Activated CD8-positive, alpha-beta memory T cell treated with anti-CD3 and anti-CD28 coated beads, Interleukin-2, amount 50 U/mL, for 1 hour (primary cell): ENCODE measurements at regions not wholly inside any gene's neighbourhood (a gene's known extent, or its start where the extent isn't known, plus 50 kb on each side); places are given as distances from the start of the nearest gene placed in this dataset.
"Not testable (repeated sequence)": the region's sequence is repeated elsewhere in the genome, so short reads cannot be mapped to it uniquely, and the experiment has no call there.

Experiments
- DNase-seq: peaks from one replicate; pipeline ENCODE4 v3.0.0-alpha.2; 2020; ENCODE audit errors: extremely low read depth

DNA sequence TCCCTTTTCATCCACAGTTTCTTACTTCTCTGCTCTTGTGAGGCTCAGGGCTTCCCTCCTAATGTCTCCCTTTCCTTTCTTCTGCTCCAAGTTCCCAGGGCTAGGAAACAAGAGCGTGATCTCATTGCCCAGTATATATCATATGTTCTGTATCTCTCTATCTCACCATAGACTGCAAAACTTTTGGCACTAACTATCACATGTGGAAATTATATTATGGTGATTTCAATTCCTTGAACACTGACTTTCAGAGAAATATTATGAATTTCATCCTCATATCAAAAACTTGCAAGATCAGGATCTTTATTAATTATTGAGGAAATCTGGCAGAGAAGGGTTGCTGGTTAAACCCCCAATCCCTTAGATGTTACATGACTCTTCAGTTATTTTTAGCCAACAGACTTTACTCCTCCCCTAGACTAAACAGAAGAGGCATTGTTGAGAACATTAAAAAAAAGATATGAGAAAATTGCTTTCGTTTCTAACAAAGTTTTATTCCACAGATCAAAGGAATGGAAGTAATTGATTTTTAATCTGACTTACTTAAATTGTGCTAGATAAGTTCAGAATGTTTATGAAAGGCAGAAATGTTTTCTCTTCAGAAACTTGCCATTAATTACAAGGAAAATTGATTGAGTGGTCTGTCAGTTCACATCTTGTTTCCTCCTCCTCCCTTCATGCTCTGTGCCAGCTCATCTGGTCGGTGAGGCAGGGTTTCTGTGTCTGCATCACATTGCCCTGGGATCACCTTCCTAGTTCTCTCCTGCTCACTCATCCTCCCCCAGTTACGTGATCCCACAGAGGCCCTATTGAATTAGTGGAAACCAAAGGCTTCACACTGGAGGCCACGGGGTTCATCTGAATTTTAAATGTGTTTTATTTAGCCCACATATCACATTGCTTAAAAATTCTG, 378.5 kb downstream of the LMO7 start:
- no peak for DNase-seq

- DNase-seq: no peak
Measured at GRCh38 chr13:76012091-76012721, 376.1 kb downstream of the LMO7 start.

DNA sequence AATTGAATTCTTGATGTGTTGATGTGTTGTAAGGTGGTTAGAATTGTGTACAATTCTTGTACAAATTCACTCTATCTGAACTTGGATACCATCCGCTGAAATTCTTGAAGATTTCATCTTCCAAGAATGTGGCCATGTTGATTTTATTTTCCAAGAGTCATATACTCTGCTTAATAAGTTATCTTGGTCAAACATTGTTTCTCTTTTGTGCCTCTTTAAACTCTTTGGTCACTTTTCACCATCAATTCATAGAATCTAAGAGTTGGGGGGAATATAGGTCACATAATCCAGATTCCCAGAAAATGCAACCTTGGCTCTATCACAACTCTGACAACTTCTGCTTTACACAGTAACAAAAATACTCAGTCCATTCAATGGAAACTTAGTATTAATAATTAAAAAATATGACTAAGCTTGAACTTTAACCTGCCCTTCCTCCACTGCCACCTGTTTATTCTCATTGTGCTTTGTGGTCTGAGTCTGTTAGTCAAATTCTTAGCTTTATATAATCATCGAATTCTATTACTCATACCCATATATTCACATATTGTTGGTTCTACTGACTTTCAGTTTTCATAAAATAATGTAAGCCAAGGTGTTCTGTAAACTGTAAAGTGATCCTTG, 373.2 kb downstream of the LMO7 start:
- no peak for DNase-seq

GRCh38 chr13:76004416-76004815, 368.3 kb downstream of the LMO7 start:
- DNase-seq: no peak

DNA sequence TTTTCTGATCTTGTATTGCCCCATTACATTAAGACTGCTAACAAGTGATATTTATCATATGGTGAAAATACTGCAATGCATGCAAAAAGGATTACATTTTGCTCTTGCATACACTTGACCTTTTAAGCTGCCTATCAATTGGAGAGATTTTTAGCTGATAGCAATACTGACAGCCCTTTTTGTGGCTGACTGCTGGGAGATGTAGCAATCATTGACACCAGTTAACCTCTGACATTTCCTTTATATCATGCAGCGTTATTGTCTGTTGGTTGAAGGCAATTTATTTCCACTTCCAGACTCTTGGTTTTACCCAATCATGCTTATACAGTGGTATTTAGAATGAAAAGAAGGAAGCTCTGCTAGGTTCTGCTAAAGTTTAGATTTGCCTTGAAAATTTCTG, 364.0 kb downstream of the LMO7 start:
- no peak for DNase-seq

GRCh38 chr13:75996582-75996981, 360.5 kb downstream of the LMO7 start:
- no peak for DNase-seq

DNA sequence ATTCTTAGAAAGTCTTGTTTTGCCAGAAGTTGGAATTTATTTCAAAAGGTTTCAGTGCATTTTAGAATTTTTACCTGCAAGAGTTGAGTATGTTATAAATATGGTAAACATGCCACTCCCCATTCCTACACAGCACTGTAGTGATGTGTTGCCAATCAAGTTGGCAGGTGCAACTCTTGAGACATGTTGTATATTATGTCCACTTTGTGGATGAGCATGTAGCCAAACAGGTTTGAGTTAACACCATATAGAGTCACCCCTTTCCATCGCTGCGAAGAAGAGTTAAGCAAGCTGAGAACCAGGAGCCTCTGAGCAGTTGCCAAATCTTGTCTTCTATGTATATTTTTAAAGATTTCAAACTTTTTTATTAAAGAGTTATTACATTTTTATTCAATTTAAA, 359.8 kb downstream of the LMO7 start:
- DNase-seq: no peak

DNA sequence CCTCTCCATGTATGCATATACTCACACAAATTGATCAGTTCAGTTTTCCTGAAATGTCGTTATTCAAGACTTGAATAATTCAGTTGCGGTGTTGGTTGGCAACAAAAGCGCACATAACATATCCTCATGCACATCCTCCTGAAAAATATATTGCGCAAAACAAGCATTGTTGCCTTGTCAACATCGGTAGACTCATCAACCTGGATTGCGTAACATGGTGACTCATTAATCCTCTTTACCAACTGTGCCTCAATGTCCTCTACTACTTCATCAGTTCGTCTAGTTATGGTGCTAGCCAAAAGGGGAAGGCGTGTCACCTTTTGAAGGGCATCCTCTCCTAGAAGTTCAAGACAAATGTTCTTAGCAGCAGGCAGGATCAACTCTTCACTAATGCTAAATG, 357.7 kb downstream of the LMO7 start:
- no peak for DNase-seq

- DNase-seq: no peak
Measured at GRCh38 chr13:75993241-75993640, 357.1 kb downstream of the LMO7 start.

GRCh38 chr13:75986818-75987217, 350.7 kb downstream of the LMO7 start:
- DNase-seq: no peak

- no peak for DNase-seq
Measured at GRCh38 chr13:75985132-75985531, 349.0 kb downstream of the LMO7 start.

DNA sequence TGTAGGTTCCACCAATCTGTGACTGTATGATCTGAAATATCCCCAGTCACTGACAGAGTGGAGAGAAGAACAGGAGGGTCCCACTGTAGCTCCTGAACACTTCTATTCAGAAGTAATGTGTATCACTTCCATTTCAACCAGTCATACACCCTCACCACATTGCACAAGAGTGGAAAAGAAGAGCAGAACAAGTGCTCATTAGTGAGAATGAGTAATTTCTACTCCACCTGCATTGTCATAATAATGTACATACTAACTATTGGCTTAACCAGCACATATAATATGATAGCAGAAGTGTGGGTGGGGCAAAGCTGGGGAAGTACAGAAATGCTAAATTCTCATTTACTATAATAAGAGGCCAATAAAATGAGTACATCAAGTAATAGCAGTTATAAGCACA, 342.7 kb downstream of the LMO7 start:
- no peak for DNase-seq

DNA sequence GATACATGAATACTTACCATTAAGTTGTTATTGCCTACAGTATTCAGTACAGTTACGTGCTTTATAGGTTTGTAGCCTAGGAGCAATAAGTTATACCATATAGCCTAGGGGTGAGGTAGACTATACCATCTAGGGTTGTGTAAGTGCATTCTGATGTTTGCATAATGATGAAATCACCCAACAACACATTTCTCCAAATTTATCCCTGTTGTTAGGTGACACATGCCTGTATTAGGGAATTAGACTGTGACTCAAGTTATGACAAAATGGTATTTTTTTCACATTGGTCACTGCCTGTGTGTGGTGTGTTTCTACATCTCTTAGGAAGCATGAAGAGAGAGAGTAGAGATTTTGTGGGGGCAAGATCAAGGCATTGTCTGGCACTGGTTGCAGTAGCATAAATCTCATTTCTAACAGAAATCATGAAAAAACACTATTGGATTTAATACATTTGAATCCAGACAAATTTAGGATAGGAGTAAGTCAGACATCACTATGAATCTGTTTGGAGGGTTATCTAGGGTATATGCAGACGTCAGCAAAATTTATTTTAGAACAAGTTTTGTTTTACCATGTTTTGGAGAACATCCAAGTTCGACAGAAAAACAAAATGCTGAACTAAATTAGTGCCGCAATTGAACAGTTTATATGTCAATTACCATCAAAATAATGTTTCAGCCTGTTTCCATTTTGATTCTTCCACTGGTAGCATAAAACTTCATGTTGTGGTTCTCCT, 332.1 kb downstream of the LMO7 start:
- no peak for DNase-seq

GRCh38 chr13:75963302-75963701, 327.2 kb downstream of the LMO7 start:
- DNase-seq: no peak

DNA sequence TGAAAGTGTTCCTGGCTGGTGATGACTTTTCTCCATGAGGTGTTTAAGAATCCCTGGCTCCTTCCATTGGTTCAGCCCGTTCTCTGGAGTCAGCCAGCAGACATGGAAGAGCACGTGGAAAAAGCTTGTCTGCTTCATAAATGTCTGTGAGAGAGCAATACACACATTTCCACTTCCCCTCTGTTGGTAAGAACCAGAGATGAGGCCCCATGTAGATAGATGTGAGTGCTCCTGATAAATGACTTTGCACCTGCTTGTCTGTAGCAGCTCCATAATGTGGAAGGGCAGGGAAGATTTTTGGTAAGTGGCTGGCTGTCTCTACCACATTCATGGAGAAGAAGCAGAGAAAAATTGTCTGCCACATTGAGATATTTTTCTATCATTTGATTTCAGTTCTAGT, 325.8 kb downstream of the LMO7 start:
- no peak for DNase-seq

- DNase-seq: no peak
Measured at GRCh38 chr13:75960538-75960994, 324.4 kb downstream of the LMO7 start.

- DNase-seq: no peak
Measured at GRCh38 chr13:75959861-75960481, 323.8 kb downstream of the LMO7 start.

DNA sequence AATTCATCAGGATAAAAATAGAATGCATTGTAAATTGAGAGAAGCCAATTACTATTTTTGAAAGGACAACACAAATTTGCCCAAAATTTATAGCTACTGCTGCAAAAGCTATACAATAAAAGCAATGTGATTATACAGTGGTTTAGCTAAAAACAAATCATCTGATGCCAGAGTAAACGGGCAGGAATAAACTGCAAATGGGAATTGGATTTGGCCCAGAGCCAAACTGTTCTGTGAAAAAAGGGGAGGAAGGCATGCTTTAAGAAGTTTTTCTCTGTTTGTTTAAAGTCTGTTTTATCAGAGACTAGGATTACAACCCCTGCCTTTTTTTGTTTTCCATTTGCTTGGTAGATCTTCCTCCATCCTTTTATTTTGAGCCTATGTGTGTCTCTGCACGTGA, 317.5 kb downstream of the LMO7 start:
- not testable (repeated sequence) for DNase-seq

DNA sequence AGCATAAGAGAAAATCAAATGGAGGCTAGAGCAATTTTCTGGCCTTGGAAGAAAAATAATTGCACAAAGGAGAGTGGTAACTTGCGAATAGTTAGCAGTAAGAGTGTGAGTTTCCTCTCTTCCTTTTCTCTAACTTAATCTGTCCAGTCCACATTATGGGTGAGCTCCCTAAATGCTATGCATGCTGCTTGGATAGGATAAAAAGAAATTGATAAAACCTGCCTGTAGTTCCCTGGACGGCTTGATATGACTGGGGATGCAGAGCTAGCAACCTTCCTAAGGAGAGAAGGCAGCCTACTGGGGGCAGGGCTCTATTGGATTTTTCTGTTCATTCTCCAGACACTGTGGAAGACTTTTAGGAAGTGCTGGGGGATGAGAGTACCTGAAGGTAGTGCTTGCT, 311.3 kb downstream of the LMO7 start:
- no peak for DNase-seq

DNA sequence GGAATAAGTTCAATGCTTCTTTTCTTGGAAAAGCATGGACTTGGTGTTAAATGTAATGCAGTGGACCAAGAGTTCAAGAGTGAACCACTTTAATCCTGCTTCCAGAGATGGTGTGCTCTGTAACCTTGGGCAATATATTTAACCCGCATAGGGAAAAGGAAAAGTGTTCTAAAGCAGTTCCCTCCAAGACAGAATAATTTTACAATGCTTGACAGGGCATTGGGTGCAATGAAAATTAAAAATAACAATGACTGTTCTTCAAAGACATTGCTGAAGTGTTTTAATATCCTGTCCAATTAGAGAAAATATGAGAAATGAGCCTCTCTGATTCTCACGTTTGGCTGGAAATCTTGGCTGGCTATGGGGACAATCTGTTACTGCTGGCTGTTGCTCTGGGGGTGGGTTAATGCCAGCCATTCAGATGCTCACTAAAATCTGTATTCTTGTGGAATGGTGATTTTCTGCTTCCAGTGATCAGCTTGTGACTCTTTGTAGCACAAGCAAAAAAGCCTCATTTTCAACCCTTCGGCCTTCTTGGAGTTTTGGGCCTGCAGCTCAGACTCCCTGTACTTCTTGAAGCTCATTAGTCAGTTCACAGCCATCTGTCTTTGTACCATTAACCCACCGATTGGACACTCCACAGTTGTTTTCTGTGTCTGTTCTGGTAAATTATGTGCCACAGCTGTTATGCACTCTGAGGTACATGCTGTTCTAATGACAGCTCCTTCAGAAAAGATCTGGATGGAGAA, 310.6 kb downstream of the LMO7 start:
- no peak for DNase-seq
